GM21447 (cell line): ENCODE measurements at regions not wholly inside any gene's neighbourhood (a gene's known extent, or its start where the extent isn't known, plus 50 kb on each side); places are given as distances from the start of the nearest gene placed in this dataset.
A peak's percentile ranks its signal among the peaks of the same experiment; 100 is the strongest.
"Not testable (repeated sequence)": the region's sequence is repeated elsewhere in the genome, so short reads cannot be mapped to it uniquely, and the experiment has no call there.

Source experiments
- ATAC-seq: cut with Tn5 transposase; IDR thresholded peaks from one replicate; pipeline ENCODE4 v1.9.1; 2021; ENCODE audit not compliant: unreplicated experiment

GRCh38 chr6:137313928-137314855, 95.0 kb upstream of the IFNGR1 start:
- no peak for ATAC-seq

- no peak for ATAC-seq
These were observed 94.0 kb upstream of the IFNGR1 start for GRCh38 chr6:137313211-137313610.

- no peak for ATAC-seq
These were observed 92.8 kb upstream of the IFNGR1 start for GRCh38 chr6:137311940-137312339.

GRCh38 chr6:137309078-137309762, 90.0 kb upstream of the IFNGR1 start:
- ATAC-seq = no peak

- no peak for ATAC-seq
These were observed 88.1 kb upstream of the IFNGR1 start for GRCh38 chr6:137307163-137307854.

- no peak for ATAC-seq
These were observed 86.5 kb upstream of the IFNGR1 start for GRCh38 chr6:137305691-137306090.

- ATAC-seq = no peak
These were observed 85.0 kb upstream of the IFNGR1 start for GRCh38 chr6:137304020-137304780.

- ATAC-seq = no peak
These were observed 84.3 kb upstream of the IFNGR1 start for GRCh38 chr6:137303441-137303840.

GRCh38 chr6:137299681-137300080, 80.5 kb upstream of the IFNGR1 start:
- ATAC-seq = no peak

GRCh38 chr6:137297887-137298286, 78.7 kb upstream of the IFNGR1 start:
- no peak for ATAC-seq

GRCh38 chr6:137292326-137292725, 73.1 kb upstream of the IFNGR1 start:
- not testable (repeated sequence) for ATAC-seq

- no peak for ATAC-seq
These were observed 72.3 kb upstream of the IFNGR1 start for GRCh38 chr6:137291441-137291840.

GRCh38 chr6:137290601-137291261, 71.5 kb upstream of the IFNGR1 start:
- no peak for ATAC-seq

GRCh38 chr6:137286916-137287315, 67.7 kb upstream of the IFNGR1 start:
- no peak for ATAC-seq

GRCh38 chr6:137286368-137286767, 67.2 kb upstream of the IFNGR1 start:
- ATAC-seq = no peak

GRCh38 chr6:137284811-137285110, 65.6 kb upstream of the IFNGR1 start:
- ATAC-seq = no peak

GRCh38 chr6:137283940-137284810, 65.0 kb upstream of the IFNGR1 start:
- ATAC-seq = peak; percentile 70

- no peak for ATAC-seq
These were observed 63.9 kb upstream of the IFNGR1 start for GRCh38 chr6:137283080-137283479.

- no peak for ATAC-seq
These were observed 63.1 kb upstream of the IFNGR1 start for GRCh38 chr6:137282254-137282653.

- ATAC-seq = not testable (repeated sequence)
These were observed 60.1 kb upstream of the IFNGR1 start for GRCh38 chr6:137279279-137279678.
